Smooth muscle cell (in vitro differentiated cells): ENCODE measurements at regions not wholly inside any gene's neighbourhood (a gene's known extent, or its start where the extent isn't known, plus 50 kb on each side); places are given as distances from the start of the nearest gene placed in this dataset.

Experiments
- DNase-seq: peaks from one replicate; lab custom pipeline; 2025; ENCODE audit not compliant: unreplicated experiment; lab: John Stamatoyannopoulos, UW
- H2AFZ ChIP-seq: fragments of 200-600 bp; sonication (generic); 2 replicates; pipeline ENCODE4 v1.6.0; 2016; ENCODE audit warnings: antibody characterized with exemption, low read depth, mild to moderate bottlenecking
- H3F3A ChIP-seq: fragments of 200-600 bp; sonication (generic); 2 replicates; pipeline ENCODE4 v1.6.0; 2017; ENCODE audit warnings: antibody characterized with exemption, low read depth
- H3K27ac ChIP-seq: fragments of 200-600 bp; sonication (generic); 2 replicates; pipeline ENCODE4 v1.5.1; 2016; ENCODE audit warnings: low read depth, mild to moderate bottlenecking
- H3K27me3 ChIP-seq: fragments of 200-600 bp; sonication (generic); 2 replicates; pipeline ENCODE4 v1.6.1; 2016; ENCODE audit warnings: low read depth, mild to moderate bottlenecking
- H3K36me3 ChIP-seq: fragments of 200-600 bp; sonication (generic); 2 replicates; pipeline ENCODE4 v1.5.1; 2016; ENCODE audit warnings: low read depth
- H3K4me1 ChIP-seq: fragments of 200-600 bp; sonication (generic); 2 replicates; pipeline ENCODE4 v1.5.1; 2016; ENCODE audit warnings: low read depth
- H3K4me2 ChIP-seq: fragments of 200-600 bp; sonication (generic); 2 replicates; pipeline ENCODE4 v1.6.0; 2016; ENCODE audit warnings: mild to moderate bottlenecking
- H3K4me3 ChIP-seq: fragments of 200-600 bp; sonication (generic); 2 replicates; pipeline ENCODE4 v1.5.1; 2016; ENCODE audit warnings: mild to moderate bottlenecking
- H3K79me2 ChIP-seq: fragments of 200-600 bp; sonication (generic); 2 replicates; pipeline ENCODE4 v1.6.0; 2016; ENCODE audit warnings: low read depth, mild to moderate bottlenecking
- H3K9ac ChIP-seq: fragments of 200-600 bp; sonication (generic); 2 replicates; pipeline ENCODE4 v1.6.0; 2016; ENCODE audit warnings: low read depth
- H3K9me3 ChIP-seq: fragments of 200-600 bp; sonication (generic); replicated peaks from 2 replicates; pipeline ENCODE4 v1.5.1; 2016; ENCODE audit warnings: low read depth
- H4K20me1 ChIP-seq: fragments of 200-600 bp; sonication (generic); 2 replicates; pipeline ENCODE4 v1.6.0; 2016; ENCODE audit warnings: low read depth
- WGBS: methylation state at CpG from one replicate; pipeline ENCODE4 v1.1.7; 2016; ENCODE audit warnings: low lambda C conversion rate; 5-methylcytosine and 5-hydroxymethylcytosine counted together
- TF ChIP-seq, protein P1 (sequence below): fragments of 200-600 bp; sonication (generic); IDR thresholded peaks from 2 replicates; pipeline ENCODE4 v1.5.1; 2017; ENCODE audit warnings: borderline replicate concordance, mild to moderate bottlenecking, antibody characterized with exemption; ENCODE audit not compliant: insufficient read depth, poor library complexity, severe bottlenecking

DNA sequence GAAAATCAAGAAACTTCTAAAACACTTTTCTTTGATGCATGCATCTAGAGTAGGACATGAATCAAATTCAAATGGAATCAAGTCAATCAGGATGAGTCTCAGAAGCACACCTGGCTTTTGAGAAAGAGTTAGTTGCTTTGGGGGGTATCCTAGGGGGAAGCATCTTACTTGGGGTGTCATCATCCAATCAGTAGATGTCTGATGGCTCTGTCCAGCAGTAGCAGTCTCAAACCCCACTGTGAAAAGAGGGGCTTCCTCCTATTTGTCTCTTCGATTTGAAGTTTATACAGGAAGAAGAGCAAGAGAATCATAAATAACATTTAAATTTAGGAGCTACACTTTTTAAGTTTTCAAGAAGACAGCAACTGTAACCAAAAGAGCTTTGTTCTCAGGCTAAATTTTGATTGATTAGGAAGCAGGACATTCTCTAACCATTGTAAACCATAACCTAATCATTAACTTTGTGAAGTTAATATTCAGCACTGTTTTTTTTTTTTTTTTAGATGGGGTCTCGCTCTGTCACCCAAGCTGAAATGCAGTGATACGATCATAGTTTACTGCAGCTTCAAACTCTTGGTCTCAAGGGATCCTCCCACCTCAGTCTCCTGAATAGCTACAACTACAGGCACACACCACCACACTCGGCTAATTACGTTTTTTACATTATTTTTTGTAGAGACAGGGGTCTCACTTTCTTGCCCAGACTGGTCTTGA is 614.7 kb downstream of the CSNK1G3 start:
- Histone ChIP-seq H3K4me3 (no peak overlapping the region), H3K36me3 (no peaks in the 10 kb centered on the region), H3K27ac (no peak overlapping the region), H4K20me1 (no peaks in the 10 kb centered on the region), H3K27me3 (no peaks in the 10 kb centered on the region), H3K9ac (no peak overlapping the region), H3F3A (peaks cover 10% of the 10 kb centered on the region), H3K4me1 (peaks cover 22% of the 10 kb centered on the region), H3K4me2 (no peak overlapping the region), H2AFZ (no peak overlapping the region), H3K79me2 (no peaks in the 10 kb centered on the region), H3K9me3 (no peaks in the 10 kb centered on the region)
- WGBS = 96% methylated on average over 5 of the region's 5 CpGs
- TF ChIP-seq, protein P1, sequence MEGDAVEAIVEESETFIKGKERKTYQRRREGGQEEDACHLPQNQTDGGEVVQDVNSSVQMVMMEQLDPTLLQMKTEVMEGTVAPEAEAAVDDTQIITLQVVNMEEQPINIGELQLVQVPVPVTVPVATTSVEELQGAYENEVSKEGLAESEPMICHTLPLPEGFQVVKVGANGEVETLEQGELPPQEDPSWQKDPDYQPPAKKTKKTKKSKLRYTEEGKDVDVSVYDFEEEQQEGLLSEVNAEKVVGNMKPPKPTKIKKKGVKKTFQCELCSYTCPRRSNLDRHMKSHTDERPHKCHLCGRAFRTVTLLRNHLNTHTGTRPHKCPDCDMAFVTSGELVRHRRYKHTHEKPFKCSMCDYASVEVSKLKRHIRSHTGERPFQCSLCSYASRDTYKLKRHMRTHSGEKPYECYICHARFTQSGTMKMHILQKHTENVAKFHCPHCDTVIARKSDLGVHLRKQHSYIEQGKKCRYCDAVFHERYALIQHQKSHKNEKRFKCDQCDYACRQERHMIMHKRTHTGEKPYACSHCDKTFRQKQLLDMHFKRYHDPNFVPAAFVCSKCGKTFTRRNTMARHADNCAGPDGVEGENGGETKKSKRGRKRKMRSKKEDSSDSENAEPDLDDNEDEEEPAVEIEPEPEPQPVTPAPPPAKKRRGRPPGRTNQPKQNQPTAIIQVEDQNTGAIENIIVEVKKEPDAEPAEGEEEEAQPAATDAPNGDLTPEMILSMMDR = no peak
- DNase-seq = no peak

DNA sequence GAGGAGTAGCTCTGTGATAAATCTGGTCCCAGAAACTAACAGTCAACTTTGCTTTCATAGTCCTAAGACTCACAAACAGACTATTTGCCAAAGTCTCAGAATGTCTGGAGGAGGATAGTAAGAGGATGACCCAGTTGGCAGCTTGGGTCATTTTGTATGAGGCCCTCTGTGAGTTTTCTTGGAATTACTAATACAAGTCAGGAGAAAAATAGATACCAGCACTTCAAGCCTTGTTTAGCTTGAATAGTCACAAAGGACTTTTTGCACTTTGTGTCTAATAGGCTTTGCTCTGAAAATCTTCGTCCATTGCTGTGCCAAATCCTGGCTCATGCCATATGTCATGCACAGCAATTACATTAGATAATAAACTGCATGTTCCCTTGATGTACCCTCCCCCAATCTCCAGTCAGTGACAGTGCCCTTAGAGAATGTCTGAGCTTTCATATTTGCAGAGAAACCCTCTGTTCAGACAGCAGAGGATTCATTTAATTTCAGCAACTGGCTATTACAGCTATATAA is 612.8 kb downstream of the CSNK1G3 start:
- H3K4me2 ChIP-seq = peak overlapping the region; percentile 67
- peaks cover 22% of the 10 kb centered on the region for H3K4me1 ChIP-seq
- no peaks in the 10 kb centered on the region for H3K79me2 ChIP-seq
- WGBS = 30% methylated on average over 1 of the region's 1 CpG
- H2AFZ ChIP-seq = peak overlapping the region; percentile 65
- H3F3A ChIP-seq = peaks cover 10% of the 10 kb centered on the region
- H3K36me3 ChIP-seq = no peaks in the 10 kb centered on the region
- peak overlapping the region; percentile 60 for H3K27ac ChIP-seq
- TF ChIP-seq, protein P1 = no peak
- no peaks in the 10 kb centered on the region for H3K27me3 ChIP-seq
- H3K9ac ChIP-seq = no peak overlapping the region
- no peak for DNase-seq
- no peaks in the 10 kb centered on the region for H4K20me1 ChIP-seq
- no peak overlapping the region for H3K4me3 ChIP-seq
- no peaks in the 10 kb centered on the region for H3K9me3 ChIP-seq

DNA sequence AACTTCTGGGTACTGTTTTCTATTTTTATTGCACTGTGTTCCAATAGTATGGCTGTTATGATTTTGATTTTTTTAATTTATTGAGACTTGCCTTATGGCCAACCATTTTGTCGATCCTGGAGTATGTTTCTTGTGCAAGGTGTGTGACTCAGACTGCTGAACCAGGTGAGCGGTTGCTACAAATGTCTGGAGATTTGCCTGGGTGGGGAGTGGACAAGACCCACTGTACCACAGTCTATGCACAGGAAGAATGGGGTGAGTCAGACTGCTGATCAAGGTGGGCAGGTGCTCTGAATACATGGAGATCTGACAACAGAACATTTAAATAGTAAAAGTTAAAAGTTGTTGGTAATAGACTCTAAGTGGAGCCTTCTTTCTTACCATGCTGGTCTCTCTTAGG is 609.2 kb downstream of the CSNK1G3 start:
- no peak overlapping the region for H3K27ac ChIP-seq
- peaks cover 13% of the 10 kb centered on the region for H3K4me1 ChIP-seq
- no peak overlapping the region for H3K4me2 ChIP-seq
- H3K4me3 ChIP-seq = no peak overlapping the region
- H3K9me3 ChIP-seq = no peaks in the 10 kb centered on the region
- H3K27me3 ChIP-seq = no peaks in the 10 kb centered on the region
- 91% methylated on average over 2 of the region's 2 CpGs for WGBS
- DNase-seq = no peak
- no peaks in the 10 kb centered on the region for H3K36me3 ChIP-seq
- no peak overlapping the region for H2AFZ ChIP-seq
- H3F3A ChIP-seq = peaks cover 10% of the 10 kb centered on the region
- no peak overlapping the region for H3K9ac ChIP-seq
- TF ChIP-seq, protein P1 = no peak
- no peaks in the 10 kb centered on the region for H4K20me1 ChIP-seq
- H3K79me2 ChIP-seq = no peaks in the 10 kb centered on the region

DNA sequence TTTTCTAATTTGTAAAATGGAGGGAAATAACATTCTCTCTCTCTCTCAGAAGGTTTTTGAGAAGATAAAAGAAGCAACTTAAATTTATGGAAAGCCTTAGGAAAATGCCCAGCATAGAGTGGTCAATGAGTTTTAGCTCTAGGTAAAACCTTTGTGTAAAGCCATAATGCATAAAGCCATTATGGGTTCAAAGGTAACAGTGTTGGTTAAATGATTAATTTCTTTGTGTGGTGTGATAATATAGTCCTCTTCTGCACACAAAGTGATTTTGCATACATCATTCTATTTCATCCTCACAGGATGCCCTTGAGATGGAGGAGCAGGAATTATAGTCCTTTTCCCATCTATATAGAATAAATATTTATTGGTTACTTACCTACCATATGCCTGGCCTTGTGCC is 602.9 kb downstream of the CSNK1G3 start:
- Histone ChIP-seq H3K4me3 (no peak overlapping the region), H3K9ac (no peak overlapping the region), H4K20me1 (no peaks in the 10 kb centered on the region), H3K79me2 (no peaks in the 10 kb centered on the region), H2AFZ (no peak overlapping the region), H3F3A (no peaks in the 10 kb centered on the region), H3K27me3 (no peaks in the 10 kb centered on the region), H3K4me1 (no peaks in the 10 kb centered on the region), H3K9me3 (no peaks in the 10 kb centered on the region), H3K36me3 (no peaks in the 10 kb centered on the region), H3K4me2 (no peak overlapping the region), H3K27ac (no peak overlapping the region)
- DNase-seq = no peak
- TF ChIP-seq, protein P1 = no peak
